H1 (cell line): ENCODE measurements at regions not wholly inside any gene's neighbourhood (a gene's known extent, or its start where the extent isn't known, plus 50 kb on each side); places are given as distances from the start of the nearest gene placed in this dataset.

Experiments used
- CTCF ChIP-seq, 3 experiments: IDR thresholded peaks; 1 replicate in 2 of 3; 2 replicates in 1 of 3; pipeline versions ENCODE4 v1.5.1 to v1.6.1; 2011; ENCODE audit warnings: low read length in 3 of 3, mild to moderate bottlenecking in 3 of 3, inconsistent platforms in 2 of 3, low read depth in 1 of 3, moderate library complexity in 1 of 3; ENCODE audit not compliant: insufficient read depth in 1 of 3; ENCODE audit errors: control extremely low read depth in 1 of 3
- EP300 ChIP-seq, 2 experiments: IDR thresholded peaks; 1 replicate in 1 of 2; 2 replicates in 1 of 2; pipeline ENCODE4 v1.6.1; 2011 to 2012; ENCODE audit warnings: low read depth in 2 of 2, low read length in 2 of 2, mild to moderate bottlenecking in 2 of 2, borderline replicate concordance in 1 of 2, inconsistent platforms in 1 of 2, moderate library complexity in 1 of 2
- JUND ChIP-seq: IDR thresholded peaks from 2 replicates; pipeline ENCODE4 v1.6.1; 2011; ENCODE audit warnings: mild to moderate bottlenecking, improper control_type of control experiment, low read length
- TBP ChIP-seq: IDR thresholded peaks from 2 replicates; pipeline ENCODE4 v1.6.1; 2011; ENCODE audit warnings: low read depth, low read length, improper control_type of control experiment

GRCh38 chr6:165900970-165901369, 237.9 kb upstream of the PDE10A start:
- TF ChIP-seq JUND (no peak), CTCF (IDR thresholded peaks at IDR 0.05; ENCODE audit: control extremely low read depth in 1 of 3, insufficient read depth in 1 of 3, low read depth in 1 of 3, low read length in 3 of 3) (no peak), TBP (no peak), EP300 (IDR thresholded peaks at IDR 0.05; ENCODE audit: borderline replicate concordance in 1 of 2, low read depth in 2 of 2, low read length in 2 of 2) (no peak)
